ENCODE measurements at regions not wholly inside any gene's neighbourhood (a gene's known extent, or its start where the extent isn't known, plus 50 kb on each side); places are given as distances from the start of the nearest gene placed in this dataset.

GRCh38 chr2:75276093-75277029 is 77.0 kb upstream of the TACR1 start:
- FAIRE-seq: no peak

- no peak for FAIRE-seq
These were observed 75.6 kb upstream of the TACR1 start for GRCh38 chr2:75274936-75275335.

- no peak for FAIRE-seq
These were observed 68.8 kb upstream of the TACR1 start for GRCh38 chr2:75268112-75268511.

- no peak for FAIRE-seq
These were observed 62.6 kb upstream of the TACR1 start for GRCh38 chr2:75261923-75262322.

- no peak for FAIRE-seq
These were observed 61.6 kb upstream of the TACR1 start for GRCh38 chr2:75260946-75261345.

GRCh38 chr2:75258620-75259019 is 59.3 kb upstream of the TACR1 start:
- no peak for FAIRE-seq

GRCh38 chr2:75256485-75256884 is 57.2 kb upstream of the TACR1 start:
- FAIRE-seq: no peak

- FAIRE-seq: no peak
These were observed 54.2 kb upstream of the TACR1 start for GRCh38 chr2:75253526-75253925.

GRCh38 chr2:75251896-75252295 is 52.6 kb upstream of the TACR1 start:
- no peak for FAIRE-seq
